HG02763 (cell line): ENCODE measurements at regions not wholly inside any gene's neighbourhood (a gene's known extent, or its start where the extent isn't known, plus 50 kb on each side); places are given as distances from the start of the nearest gene placed in this dataset.
"Not testable (repeated sequence)": the region's sequence is repeated elsewhere in the genome, so short reads cannot be mapped to it uniquely, and the experiment has no call there.

Experiments
- ATAC-seq: cut with Tn5 transposase; IDR thresholded peaks from one replicate; pipeline ENCODE4 v1.9.1; 2021; ENCODE audit warnings: mild to moderate bottlenecking, moderate library complexity; ENCODE audit not compliant: unreplicated experiment

DNA sequence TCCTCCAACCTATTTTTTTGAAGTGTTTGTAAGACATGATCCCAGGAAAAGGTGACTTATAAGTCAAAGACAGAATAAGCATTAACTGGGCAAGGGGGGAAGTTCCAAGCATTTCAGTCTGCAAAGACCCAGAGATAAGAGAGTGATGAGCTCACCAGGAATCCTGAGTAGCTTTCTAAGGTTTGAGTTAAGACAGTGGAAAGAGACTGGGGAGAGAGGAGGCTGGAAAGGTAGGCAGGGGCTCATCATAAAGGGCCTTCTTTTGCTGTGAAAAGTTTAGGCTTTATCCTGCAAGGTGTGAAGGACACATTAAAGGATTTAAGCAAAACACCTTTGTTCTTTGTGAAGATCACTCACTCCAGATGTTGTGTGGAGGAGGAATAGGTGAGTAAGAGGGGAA lies 438.8 kb downstream of the CHL1 start:
- no peak for ATAC-seq

GRCh38 chr3:643376-643775 lies 446.8 kb downstream of the CHL1 start:
- ATAC-seq, result no peak

- ATAC-seq, result no peak
Observed at GRCh38 chr3:655824-656223, 437.0 kb upstream of the CNTN6 start.

GRCh38 chr3:661356-661755 lies 431.5 kb upstream of the CNTN6 start:
- no peak for ATAC-seq

- ATAC-seq, result no peak
Observed at GRCh38 chr3:674116-674515, 418.7 kb upstream of the CNTN6 start.

DNA sequence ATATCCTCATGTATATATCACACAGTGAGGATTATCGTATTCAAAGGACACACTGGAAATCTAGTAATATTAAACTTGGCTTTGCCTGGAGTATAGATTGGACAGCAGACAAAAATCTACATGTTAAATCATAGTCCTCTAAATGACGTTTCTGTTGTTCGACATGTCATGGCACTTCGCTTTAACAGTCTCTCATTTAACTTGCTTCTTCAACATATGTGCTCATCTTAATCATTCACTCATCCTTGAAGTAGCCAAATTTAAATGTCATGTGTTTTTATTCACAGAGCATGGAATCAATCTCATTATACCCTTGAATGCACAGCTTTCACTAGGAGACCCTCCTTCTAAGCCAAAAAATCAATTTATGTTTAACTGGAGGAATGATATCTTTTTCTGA lies 417.0 kb upstream of the CNTN6 start:
- no peak for ATAC-seq

- no peak for ATAC-seq
Observed at GRCh38 chr3:683770-684169, 409.1 kb upstream of the CNTN6 start.

GRCh38 chr3:690770-691169 lies 402.1 kb upstream of the CNTN6 start:
- ATAC-seq, result no peak

DNA sequence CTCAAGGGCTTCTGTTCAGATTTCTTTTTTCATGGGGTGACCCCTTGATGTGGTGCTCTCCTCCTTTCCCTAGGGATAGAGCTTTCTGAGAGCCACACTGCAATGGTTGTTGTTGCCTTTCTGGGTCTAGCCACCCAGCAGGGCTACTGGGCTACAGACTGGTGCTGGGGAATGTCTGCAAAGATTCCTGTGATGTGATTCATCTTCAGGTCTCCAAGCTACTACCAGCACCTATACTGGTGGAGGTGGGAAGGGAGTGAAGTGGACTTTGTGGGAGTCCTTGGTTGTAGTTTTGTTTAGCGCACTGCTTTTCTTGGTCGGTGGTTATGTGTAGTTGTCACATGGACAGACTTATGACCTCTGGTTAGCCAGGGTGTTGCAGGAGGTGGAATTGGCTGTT lies 392.3 kb upstream of the CNTN6 start:
- no peak for ATAC-seq

GRCh38 chr3:707041-707440 lies 385.8 kb upstream of the CNTN6 start:
- ATAC-seq, result no peak

- no peak for ATAC-seq
Observed at GRCh38 chr3:713006-713621, 379.7 kb upstream of the CNTN6 start.

DNA sequence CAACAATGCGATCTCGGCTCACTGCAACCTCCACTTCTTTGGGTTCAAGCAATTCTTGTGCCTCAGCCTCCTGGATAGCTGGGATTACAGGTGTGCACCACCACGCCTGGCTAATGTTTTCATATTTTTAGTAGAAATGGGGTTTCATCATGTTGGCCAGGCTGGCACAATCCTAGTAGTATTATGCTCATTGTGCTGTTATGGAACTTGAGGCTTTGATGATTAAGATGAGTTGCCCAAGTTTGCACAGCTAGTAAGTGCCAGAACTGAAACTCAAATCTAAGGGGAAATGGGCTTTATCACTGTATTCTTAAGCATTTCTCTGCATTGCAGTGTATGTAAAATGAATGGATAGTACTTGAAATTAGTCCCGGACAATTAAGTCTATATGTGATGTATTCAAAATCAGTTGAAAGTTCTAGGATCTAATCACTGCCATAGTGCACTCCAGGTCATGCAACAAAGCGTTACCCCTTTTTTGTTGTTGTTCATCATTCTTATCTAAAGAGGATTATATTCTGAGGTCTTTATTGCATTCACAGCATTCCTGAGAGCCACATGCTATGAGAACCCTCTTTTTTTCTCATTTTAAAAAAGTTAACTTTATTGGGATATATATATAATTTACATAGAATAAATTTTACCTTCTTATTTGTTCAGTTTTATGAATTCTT lies 378.7 kb upstream of the CNTN6 start:
- no peak for ATAC-seq

DNA sequence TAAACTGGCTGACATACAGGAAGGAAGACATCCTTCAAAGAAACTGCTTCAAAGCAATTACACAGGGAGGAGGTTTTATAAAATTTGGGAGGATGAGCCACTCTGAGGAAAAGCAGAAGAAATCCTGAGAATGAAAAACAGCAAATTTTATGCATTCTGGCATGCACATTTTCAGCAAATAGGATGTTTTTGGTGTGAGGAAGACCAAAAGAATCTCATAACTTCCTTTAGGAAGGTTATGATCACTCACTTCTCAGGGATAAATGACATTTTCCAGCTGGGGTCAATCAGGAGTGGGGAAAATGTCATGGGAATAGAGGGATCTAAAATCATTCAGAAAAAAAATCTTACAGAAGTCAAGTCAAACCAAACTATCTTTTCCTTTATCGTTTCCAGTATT lies 371.7 kb upstream of the CNTN6 start:
- no peak for ATAC-seq

- no peak for ATAC-seq
Observed at GRCh38 chr3:732326-732928, 360.4 kb upstream of the CNTN6 start.

DNA sequence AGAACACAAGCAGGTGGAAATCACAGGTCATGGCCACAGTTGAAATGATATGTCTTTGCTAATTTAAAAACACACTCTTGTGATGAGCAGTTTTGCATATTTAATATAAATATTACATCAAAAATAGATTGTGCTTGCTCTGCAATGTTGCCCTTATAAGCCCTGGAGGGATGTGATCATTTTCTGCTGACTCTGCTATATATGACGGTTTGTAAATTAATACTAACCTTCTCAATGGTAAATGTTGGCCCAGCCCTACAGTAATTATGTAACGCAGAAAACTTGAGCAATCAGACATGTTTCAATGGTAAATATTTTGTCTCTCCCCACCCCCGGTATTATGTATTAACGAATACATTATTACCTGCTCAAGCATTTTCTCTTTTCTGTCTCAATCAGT lies 359.5 kb upstream of the CNTN6 start:
- no peak for ATAC-seq

DNA sequence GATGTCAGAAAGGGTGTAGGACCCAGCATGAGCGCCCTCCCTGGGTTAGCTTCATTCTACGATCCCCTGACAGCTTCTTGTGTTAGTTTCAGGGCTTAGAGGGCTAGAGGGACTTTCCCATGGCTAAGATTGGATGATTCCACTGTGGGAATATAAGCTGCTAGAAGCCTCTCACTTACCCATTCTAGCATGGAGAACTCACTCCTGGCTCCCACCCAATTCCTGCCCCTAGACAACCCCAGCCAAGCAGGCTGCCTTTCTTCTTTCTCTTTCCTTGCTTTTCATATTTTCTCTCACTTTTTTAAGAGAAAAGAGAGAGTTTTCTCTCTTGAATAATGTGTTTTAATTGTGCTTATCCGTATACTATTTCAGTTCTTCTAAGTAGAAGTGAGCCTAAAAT lies 335.1 kb upstream of the CNTN6 start:
- ATAC-seq, result no peak

DNA sequence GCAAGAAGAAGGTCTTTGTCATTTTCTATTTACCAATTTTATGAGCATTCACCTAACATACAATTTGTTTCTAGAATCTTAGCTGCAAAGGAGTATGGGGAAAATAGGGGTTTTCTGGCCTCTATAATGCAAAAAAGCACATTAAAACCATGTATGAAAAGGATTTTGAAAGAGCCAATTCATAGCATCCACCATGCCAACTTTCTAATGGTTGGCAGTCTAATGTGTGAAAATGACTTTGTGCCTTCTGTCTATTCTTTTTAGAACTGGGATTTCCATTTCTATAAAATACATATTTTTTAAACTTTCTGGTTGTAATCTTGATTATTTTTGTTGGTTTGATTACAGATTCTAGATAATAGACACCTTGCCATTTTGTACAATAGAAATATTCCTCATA lies 333.7 kb upstream of the CNTN6 start:
- ATAC-seq, result no peak

DNA sequence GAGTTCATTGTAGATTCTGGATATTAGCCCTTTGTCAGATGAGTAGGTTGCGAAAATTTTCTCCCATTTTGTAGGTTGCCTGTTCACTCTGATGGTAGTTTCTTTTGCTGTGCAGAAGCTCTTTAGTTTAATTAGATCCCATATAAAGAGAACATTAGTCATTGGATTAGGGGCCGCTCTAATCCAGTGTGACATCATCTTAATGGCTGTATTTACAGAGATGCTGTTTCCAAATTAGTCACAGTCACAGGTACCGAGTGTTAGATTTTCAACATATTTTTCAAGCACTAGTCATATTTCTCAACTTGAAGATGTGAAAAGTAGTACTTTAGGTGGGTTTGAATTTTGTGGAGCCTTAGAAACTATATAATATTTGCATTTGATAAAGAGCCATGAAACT lies 319.4 kb upstream of the CNTN6 start:
- not testable (repeated sequence) for ATAC-seq

DNA sequence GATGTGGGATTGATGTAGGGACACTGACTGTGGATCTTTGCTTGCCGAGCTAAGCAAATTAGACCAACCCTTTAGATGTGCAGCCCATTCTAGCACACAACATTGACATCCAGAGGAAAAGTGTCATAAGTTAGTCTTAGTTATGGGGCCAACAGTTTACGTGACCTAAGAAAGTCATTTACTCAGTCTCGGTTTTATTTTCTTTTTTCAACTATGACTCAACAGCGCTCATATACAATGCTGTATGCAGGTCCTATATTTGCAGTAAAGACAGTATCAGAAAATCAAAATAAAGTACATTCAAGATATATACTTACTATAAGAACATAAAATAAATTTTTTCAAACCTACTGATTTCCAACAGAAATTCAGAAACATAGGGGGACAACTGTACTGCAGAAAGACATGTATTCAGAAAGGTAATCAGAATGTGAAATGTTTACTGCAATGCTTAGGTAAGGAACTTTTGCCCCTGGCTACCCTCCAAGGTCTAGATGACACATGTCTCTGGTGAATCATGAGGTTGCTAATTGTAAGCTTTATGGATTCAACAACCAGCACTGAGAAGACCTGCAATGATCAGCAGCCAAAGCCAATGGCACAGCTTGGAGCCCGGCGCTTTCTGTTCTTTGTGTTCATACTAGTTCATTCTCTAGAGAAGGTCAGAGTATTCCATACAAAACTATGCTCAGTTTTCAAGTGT lies 317.5 kb upstream of the CNTN6 start:
- ATAC-seq, result no peak

GRCh38 chr3:780505-780904 lies 312.3 kb upstream of the CNTN6 start:
- no peak for ATAC-seq

DNA sequence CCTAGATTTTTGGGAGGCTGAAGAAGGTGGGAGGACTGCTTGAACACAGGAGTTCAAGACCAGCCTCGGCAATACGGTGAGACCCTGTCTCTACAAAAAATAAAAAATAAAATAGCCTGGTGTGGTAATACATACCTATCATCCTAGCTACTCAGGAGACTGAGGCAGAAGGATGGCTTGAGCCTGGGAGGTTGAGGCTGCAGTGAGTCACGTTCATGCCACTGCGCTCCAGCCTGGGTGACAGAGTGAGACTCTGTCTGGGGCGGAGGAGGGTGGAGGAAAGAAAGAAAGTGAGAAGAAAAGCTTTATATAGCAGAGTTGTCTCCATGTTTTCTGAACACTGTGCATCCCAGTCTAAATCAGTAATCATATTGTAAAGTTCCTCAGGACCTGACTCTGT lies 301.4 kb upstream of the CNTN6 start:
- ATAC-seq, result no peak

- no peak for ATAC-seq
Observed at GRCh38 chr3:792630-793029, 300.2 kb upstream of the CNTN6 start.
